ENCODE measurements at regions not wholly inside any gene's neighbourhood (a gene's known extent, or its start where the extent isn't known, plus 50 kb on each side); places are given as distances from the start of the nearest gene placed in this dataset.

- no peak for DNase-seq (ENCODE audit: low spot score)
- no peaks in the 10 kb centered on the region for H4K20me1 ChIP-seq (ENCODE audit: insufficient read depth, poor library complexity, severe bottlenecking)
- H2AFZ ChIP-seq, result no peak overlapping the region
- no peaks in the 10 kb centered on the region for H3K27me3 ChIP-seq
- H3K4me2 ChIP-seq, result no peak overlapping the region
- H3K36me3 ChIP-seq (replicated peaks; ENCODE audit: insufficient read depth, low read depth), result no peaks in the 10 kb centered on the region
- no peak overlapping the region for H3K4me3 ChIP-seq
- H3K4me1 ChIP-seq (ENCODE audit: insufficient read depth), result no peaks in the 10 kb centered on the region
- H3K27ac ChIP-seq, result no peak overlapping the region
- TF ChIP-seq EZH2phosphoT487 (IDR thresholded peaks at IDR 0.05; ENCODE audit: low read depth, severe bottlenecking, unreplicated experiment) (no peak), EZH2 (IDR thresholded peaks at IDR 0.05; ENCODE audit: borderline replicate concordance) (no peak), CTCF (IDR thresholded peaks at IDR 0.05; ENCODE audit: poor library complexity) (no peak)
- no peaks in the 10 kb centered on the region for H3K9me3 ChIP-seq (ENCODE audit: low read depth)
- H3K9me2 ChIP-seq (replicated peaks; ENCODE audit: insufficient read depth), result no peaks in the 10 kb centered on the region
- WGBS (ENCODE audit: low lambda C conversion rate, missing lambda C conversion rate), result 94% methylated on average over 5 of the region's 5 CpGs
- no peaks in the 10 kb centered on the region for H3K79me2 ChIP-seq
Measured at GRCh38 chr6:140779991-140780596, 1352.6 kb upstream of the GJE1 start.

DNA sequence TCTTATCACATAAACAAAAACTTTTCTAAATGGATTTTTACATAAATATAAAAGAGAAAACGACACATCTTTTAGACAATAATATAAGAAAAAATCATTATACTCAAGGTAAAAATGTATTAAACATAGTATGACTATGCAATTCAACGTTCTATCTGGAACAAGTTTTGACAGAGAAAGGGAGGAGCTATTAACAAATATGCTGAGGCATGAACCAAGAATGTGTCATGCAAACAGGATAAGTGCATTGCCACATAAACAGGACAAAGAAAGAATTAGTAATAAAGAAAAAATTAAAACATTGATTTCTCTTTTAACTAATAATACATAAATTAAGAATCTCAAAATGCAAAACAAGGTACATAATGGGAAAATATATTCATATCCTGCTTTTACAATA lies 1353.4 kb upstream of the GJE1 start:
- Histone ChIP-seq H3K4me1 (ENCODE audit: insufficient read depth) (peaks cover 4% of the 10 kb centered on the region), H2AFZ (no peak overlapping the region), H3K27ac (no peak overlapping the region), H3K9me2 (replicated peaks; ENCODE audit: insufficient read depth) (no peaks in the 10 kb centered on the region), H3K4me2 (no peak overlapping the region), H3K79me2 (no peaks in the 10 kb centered on the region), H3K9me3 (ENCODE audit: low read depth) (no peaks in the 10 kb centered on the region), H3K27me3 (no peaks in the 10 kb centered on the region), H4K20me1 (ENCODE audit: insufficient read depth, poor library complexity, severe bottlenecking) (no peaks in the 10 kb centered on the region), H3K36me3 (replicated peaks; ENCODE audit: insufficient read depth, low read depth) (no peaks in the 10 kb centered on the region), H3K4me3 (no peak overlapping the region)
- no peak for TF ChIP-seq EZH2 (IDR thresholded peaks at IDR 0.05; ENCODE audit: borderline replicate concordance)
- no peak for TF ChIP-seq EZH2phosphoT487 (IDR thresholded peaks at IDR 0.05; ENCODE audit: low read depth, severe bottlenecking, unreplicated experiment)
- TF ChIP-seq CTCF (IDR thresholded peaks at IDR 0.05; ENCODE audit: poor library complexity), result no peak
- no peak for DNase-seq (ENCODE audit: low spot score)
- WGBS (ENCODE audit: low lambda C conversion rate, missing lambda C conversion rate), result 90% methylated on average over 2 of the region's 2 CpGs

DNA sequence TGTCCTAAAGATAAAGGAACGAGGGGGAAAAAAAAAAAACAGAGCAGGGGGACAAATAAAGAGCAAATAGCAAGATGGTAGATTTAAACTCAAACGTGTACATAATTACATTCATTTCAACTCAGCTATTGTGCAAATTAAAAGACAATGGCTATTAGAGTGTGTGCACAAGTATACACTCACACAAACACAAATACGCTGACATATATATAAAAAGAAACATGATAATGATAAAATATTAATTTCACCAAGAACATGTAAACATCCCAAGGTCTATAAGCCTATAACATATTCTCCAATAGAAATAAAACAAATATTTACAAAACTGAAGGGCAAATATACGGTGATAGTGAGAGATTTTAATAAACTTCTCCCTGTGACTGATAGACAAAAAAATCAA lies 1354.9 kb upstream of the GJE1 start:
- no peak for TF ChIP-seq CTCF (IDR thresholded peaks at IDR 0.05; ENCODE audit: poor library complexity)
- Histone ChIP-seq H3K27ac (no peak overlapping the region), H4K20me1 (ENCODE audit: insufficient read depth, poor library complexity, severe bottlenecking) (no peaks in the 10 kb centered on the region), H3K79me2 (no peaks in the 10 kb centered on the region), H3K4me1 (ENCODE audit: insufficient read depth) (peaks cover 16% of the 10 kb centered on the region), H2AFZ (no peak overlapping the region), H3K36me3 (replicated peaks; ENCODE audit: insufficient read depth, low read depth) (no peaks in the 10 kb centered on the region), H3K9me2 (replicated peaks; ENCODE audit: insufficient read depth) (no peaks in the 10 kb centered on the region), H3K4me2 (no peak overlapping the region), H3K4me3 (no peak overlapping the region), H3K27me3 (no peaks in the 10 kb centered on the region), H3K9me3 (ENCODE audit: low read depth) (no peaks in the 10 kb centered on the region)
- 83% methylated on average over 4 of the region's 4 CpGs for WGBS (ENCODE audit: low lambda C conversion rate, missing lambda C conversion rate)
- no peak for DNase-seq (ENCODE audit: low spot score)

DNA sequence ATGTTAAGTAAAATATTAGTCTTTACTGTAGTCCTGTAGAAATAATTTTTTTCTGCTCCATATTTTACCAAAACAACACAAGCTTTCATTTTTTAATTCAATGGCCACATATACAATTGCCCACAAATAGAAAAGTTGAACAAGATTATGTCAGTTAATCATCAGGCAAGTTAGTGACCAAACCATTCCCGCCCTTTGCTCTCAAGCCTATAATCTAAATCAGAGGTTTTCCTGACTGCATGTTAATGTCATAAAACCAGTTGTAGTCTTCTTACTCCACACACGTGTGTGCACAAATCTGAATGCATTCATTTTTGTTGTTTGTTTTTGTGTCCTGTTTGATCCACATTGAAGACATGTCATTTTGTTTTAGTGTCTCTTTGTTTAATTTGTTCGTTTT lies 1357.7 kb upstream of the GJE1 start:
- Histone ChIP-seq H3K27me3 (no peaks in the 10 kb centered on the region), H3K36me3 (replicated peaks; ENCODE audit: insufficient read depth, low read depth) (no peaks in the 10 kb centered on the region), H2AFZ (no peak overlapping the region), H3K4me3 (no peak overlapping the region), H3K27ac (no peak overlapping the region), H3K9me3 (ENCODE audit: low read depth) (no peaks in the 10 kb centered on the region), H3K79me2 (no peaks in the 10 kb centered on the region), H3K4me2 (no peak overlapping the region), H4K20me1 (ENCODE audit: insufficient read depth, poor library complexity, severe bottlenecking) (no peaks in the 10 kb centered on the region), H3K4me1 (ENCODE audit: insufficient read depth) (peaks cover 21% of the 10 kb centered on the region), H3K9me2 (replicated peaks; ENCODE audit: insufficient read depth) (no peaks in the 10 kb centered on the region)
- TF ChIP-seq EZH2phosphoT487 (IDR thresholded peaks at IDR 0.05; ENCODE audit: low read depth, severe bottlenecking, unreplicated experiment) (no peak), EZH2 (IDR thresholded peaks at IDR 0.05; ENCODE audit: borderline replicate concordance) (no peak)
- DNase-seq (ENCODE audit: low spot score), result no peak
- WGBS (ENCODE audit: low lambda C conversion rate, missing lambda C conversion rate), result 77% methylated on average over 3 of the region's 3 CpGs

Measured in hepatocyte (in vitro differentiated cells).